Head of caudate nucleus (tissue), 42 donors: ENCODE measurements at regions not wholly inside any gene's neighbourhood (a gene's known extent, or its start where the extent isn't known, plus 50 kb on each side); places are given as distances from the start of the nearest gene placed in this dataset.
"Not testable (repeated sequence)": the region's sequence is repeated elsewhere in the genome, so short reads cannot be mapped to it uniquely, and the experiment has no call there.

Source experiments
- DNase-seq, 42 donors: peaks; one replicate each; pipeline versions ENCODE4 v3.0.0 to v3.0.0-alpha.2; 2020 to 2021; ENCODE audit warnings: mixed read lengths in 7 of 42
- intact Hi-C: fragments of 100-400 bp; cut with DNase I; formaldehyde crosslinking; loops from one replicate; pipeline ENCODE4 v1.15.0; 2022

GRCh38 chr1:242924717-242925116 lies 330.4 kb downstream of the CEP170 start:
- DNase-seq, intact Hi-C loops: not testable (repeated sequence)

DNA sequence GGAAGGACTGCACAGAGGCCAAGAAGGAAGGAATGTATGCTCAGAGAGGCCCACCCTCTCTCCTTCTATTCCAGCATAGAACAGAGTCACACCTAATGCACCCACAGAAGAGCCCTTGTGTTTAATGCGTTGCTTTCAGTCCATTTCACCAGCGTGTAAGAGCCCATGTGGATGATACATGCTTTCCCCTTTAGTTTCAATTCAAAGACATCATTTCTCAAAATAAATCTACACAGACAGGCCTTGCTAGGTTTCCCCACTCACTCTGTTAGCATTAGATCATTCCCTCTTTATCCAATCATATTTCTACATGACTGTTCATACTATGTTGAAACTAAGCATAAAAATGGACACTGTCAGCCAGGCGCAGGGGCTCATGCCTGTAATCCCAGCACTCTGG lies 331.5 kb downstream of the CEP170 start:
- intact Hi-C loops, DNase-seq: not testable (repeated sequence)

DNA sequence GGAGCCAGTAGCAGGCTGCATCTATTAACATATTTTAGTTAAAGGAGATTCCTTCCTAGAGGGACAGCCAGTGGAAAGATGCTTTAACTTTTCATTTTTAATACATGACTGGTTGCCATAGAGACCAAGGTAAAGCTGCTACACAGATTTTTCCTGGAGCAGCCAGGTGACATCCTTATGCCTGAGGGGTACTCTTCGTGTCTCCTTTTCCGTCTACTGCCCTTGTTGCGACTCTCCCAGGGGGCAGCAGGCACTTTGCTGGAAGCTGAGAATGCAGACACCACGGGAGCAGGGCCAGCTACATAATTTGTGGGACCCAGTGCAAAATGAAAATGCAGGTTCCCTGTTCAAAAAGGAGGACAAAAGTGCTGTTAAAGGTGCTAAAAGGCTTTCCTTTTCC lies 340.4 kb downstream of the CEP170 start:
- DNase-seq, intact Hi-C loops: not testable (repeated sequence)

- DNase-seq, intact Hi-C loops: not testable (repeated sequence)
Measured at GRCh38 chr1:242912855-242913254, 342.2 kb downstream of the CEP170 start.

DNA sequence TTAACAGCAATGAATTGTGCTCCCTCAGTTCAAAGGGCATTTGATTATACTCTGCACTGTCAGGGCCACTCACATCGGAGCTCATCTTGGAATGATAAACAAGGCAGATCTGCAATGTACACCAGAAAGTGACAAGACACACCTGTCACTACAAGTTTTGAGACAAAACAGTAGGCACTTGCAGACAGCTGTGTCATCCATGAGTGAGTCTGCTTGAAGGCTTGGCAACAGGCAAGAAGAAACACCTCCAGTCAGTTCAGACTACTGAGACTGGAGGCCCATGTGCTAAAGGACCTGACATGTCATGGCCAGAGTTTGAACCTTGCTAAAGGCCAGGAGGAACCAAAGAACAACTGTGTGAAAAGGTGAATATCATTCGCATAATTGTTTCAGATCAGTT lies 354.5 kb downstream of the CEP170 start:
- intact Hi-C loops, DNase-seq: not testable (repeated sequence)

DNA sequence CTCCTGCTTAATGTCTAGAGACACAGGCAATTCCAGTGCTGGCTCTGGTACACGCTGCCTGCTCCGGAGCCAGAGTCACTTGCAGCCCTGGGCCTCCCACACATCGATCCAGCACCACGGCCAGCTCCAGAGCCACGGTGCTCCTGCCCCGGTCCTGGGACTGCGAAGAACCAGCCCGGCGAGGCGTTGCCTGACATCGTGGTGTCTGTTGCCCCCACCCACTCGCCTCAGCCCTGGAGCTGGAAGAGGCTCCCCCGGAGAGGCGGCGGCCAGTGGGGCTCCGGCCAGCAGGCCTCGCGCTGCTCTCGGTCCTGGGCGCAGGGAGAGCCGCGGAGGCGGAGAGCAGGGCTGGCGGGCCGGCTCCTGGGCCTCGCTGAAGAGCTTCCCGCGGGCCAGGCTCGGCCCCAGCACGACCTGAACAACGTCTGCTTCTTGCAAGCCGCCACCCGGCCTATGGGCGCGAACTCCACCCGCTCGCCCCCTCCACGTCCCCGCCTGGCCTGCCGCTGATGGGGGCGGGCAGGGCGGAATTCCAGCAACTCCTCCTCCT lies 364.8 kb downstream of the CEP170 start:
- peak in 1 of 42 donors; percentile 3 for DNase-seq
- intact Hi-C loops, result no loop called here

GRCh38 chr1:242886137-242886536 lies 361.6 kb upstream of the PLD5 start:
- intact Hi-C loops, result no loop called here
- no peak for DNase-seq

GRCh38 chr1:242880022-242880421 lies 355.5 kb upstream of the PLD5 start:
- intact Hi-C loops, DNase-seq: not testable (repeated sequence)

- no peak for DNase-seq
- intact Hi-C loops, result no loop called here
Measured at GRCh38 chr1:242877743-242878142, 353.2 kb upstream of the PLD5 start.

- intact Hi-C loops, result no loop called here
- DNase-seq, result no peak
Measured at GRCh38 chr1:242877229-242877628, 352.7 kb upstream of the PLD5 start.

DNA sequence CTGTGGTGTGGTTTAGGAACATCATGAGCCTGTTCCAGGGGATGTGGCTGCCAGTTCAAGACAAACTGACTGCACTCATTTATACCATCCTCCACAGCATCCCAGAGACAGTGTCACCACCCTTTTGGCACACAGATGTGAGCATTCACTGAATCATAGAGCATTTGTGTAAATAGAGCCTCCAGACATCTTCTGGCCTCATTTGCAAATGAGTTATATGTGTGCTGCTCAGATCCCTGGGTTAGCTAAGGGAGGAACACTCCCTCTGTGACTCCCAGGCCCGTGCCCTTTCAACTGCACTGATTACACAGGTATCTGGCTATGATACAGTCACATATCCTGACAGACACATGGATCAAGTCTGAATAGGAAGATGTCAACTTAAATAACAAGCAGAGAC lies 351.5 kb upstream of the PLD5 start:
- DNase-seq, result no peak
- intact Hi-C loops, result no loop called here

- intact Hi-C loops, result no loop called here
- DNase-seq, result no peak
Measured at GRCh38 chr1:242873661-242874060, 349.2 kb upstream of the PLD5 start.

DNA sequence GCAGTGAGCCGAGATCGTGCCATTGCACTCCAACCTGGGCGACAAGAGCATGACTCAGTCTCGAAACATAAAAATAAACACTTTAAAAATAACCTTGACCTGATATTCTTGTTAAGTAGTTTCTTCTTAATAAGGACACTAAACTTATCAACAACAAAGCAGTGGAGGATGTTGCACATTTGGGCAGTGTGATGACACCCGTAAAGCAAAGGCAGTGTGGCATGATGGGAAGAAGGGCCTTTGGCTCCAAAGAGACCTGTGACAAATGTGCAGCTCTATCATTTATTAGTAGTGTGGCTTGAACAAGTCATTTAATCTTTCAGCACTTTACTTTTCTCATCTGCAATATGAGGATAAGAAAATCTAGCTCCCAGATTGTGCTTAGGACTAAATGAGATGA lies 348.0 kb upstream of the PLD5 start:
- intact Hi-C loops, result no loop called here
- DNase-seq, result no peak

- no peak for DNase-seq
- intact Hi-C loops, result no loop called here
Measured at GRCh38 chr1:242871471-242872030, 347.1 kb upstream of the PLD5 start.

GRCh38 chr1:242870966-242871365 lies 346.5 kb upstream of the PLD5 start:
- intact Hi-C loops, result no loop called here
- no peak for DNase-seq

- intact Hi-C loops, result no loop called here
- no peak for DNase-seq
Measured at GRCh38 chr1:242856289-242856688, 331.8 kb upstream of the PLD5 start.

GRCh38 chr1:242854466-242854865 lies 330.0 kb upstream of the PLD5 start:
- DNase-seq, result no peak
- intact Hi-C loops, result no loop called here

DNA sequence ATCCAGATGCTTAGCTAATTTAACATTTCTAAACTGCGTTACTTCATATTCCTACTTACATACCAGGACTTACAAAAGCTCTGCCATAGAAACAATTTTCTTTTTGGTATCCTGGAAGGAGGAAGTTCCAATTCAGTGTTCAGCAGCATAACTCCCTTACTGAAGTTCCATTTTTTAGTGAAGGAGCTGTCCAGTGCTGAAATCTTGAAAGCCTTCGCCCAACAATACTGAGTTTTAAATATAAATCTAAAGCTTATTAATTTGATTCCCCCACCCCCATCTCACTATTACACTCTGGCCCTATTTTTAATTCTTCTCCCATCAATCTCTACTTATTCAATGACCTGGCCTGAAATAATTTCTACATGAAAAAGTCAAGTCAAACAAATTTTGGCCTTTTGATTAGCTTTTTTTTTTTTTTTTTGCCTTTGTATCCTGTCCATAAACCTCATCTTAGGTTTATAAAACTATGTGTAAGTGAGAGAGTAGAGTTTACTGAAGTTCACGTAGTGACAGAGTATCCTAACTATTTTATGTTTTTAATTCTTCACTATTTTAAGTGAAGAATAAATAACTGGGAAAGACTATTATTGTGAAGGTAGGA lies 323.0 kb upstream of the PLD5 start:
- intact Hi-C loops, result no loop called here
- DNase-seq, result no peak

- DNase-seq, result no peak
- intact Hi-C loops, result no loop called here
Measured at GRCh38 chr1:242842094-242842493, 317.6 kb upstream of the PLD5 start.

GRCh38 chr1:242839101-242839500 lies 314.6 kb upstream of the PLD5 start:
- no peak for DNase-seq

DNA sequence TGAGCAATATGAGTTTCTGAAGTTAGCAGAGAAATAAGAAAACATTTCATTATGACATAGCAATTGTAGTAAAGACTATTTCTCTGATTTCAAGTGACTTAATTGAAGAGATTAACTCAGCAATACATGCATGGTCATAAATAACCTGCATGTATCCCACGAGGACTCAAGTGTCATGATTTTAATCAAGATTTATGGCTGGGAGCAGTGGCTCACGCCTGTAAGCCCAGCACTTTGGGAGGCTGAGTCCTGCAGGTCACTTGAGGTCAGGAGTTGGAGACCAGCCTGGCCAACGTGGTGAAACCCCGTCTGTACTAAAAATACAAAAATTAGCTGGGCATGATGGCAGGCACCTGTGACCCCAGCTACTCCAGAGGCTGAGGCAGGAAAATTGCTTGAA lies 311.9 kb upstream of the PLD5 start:
- intact Hi-C loops, result no loop called here
- no peak for DNase-seq

More at GRCh38 chr1:242839101-242839500, 314.6 kb upstream of the PLD5 start:
- intact Hi-C loops, result no loop called here
